OCI-LY1 (cell line): ENCODE measurements at regions not wholly inside any gene's neighbourhood (a gene's known extent, or its start where the extent isn't known, plus 50 kb on each side); places are given as distances from the start of the nearest gene placed in this dataset.

ENCODE experiments used
- EZH2 ChIP-seq: fragments of 200-600 bp; sonication (generic), shearing (Covaris generic); IDR thresholded peaks from 2 replicates; pipeline ENCODE4 v1.8.0; 2017; ENCODE audit warnings: borderline replicate concordance, mixed run types, mild to moderate bottlenecking, antibody characterized with exemption, low read length, moderate library complexity, mixed read lengths
- TF ChIP-seq, protein P1 (sequence below): fragments of 200-600 bp; sonication (generic), shearing (Covaris generic); IDR thresholded peaks from 2 replicates; pipeline ENCODE4 v1.5.1; 2017; ENCODE audit warnings: mild to moderate bottlenecking, antibody characterized with exemption, low read length, moderate library complexity, mixed read lengths

DNA sequence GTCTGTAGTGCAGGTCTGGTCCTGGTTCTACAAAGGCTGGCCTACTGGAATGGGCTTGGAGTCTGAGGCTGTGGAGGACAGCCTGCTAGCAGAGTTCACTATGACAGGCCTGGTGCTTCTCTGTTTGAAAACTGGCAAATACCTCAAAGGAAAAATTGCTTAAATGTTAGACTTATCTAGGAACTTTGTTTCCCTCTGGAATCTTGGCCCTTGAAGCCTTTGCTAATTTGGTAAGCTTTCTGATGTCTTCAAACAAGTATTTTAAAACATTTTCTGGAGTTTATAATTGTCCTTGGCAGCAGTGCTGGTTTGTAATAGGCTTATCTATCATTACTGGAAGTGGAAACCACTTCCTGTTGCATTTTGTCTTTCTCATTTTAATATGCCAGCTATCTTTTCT is 139.7 kb downstream of the TMEM26 start:
- TF ChIP-seq, protein P1, sequence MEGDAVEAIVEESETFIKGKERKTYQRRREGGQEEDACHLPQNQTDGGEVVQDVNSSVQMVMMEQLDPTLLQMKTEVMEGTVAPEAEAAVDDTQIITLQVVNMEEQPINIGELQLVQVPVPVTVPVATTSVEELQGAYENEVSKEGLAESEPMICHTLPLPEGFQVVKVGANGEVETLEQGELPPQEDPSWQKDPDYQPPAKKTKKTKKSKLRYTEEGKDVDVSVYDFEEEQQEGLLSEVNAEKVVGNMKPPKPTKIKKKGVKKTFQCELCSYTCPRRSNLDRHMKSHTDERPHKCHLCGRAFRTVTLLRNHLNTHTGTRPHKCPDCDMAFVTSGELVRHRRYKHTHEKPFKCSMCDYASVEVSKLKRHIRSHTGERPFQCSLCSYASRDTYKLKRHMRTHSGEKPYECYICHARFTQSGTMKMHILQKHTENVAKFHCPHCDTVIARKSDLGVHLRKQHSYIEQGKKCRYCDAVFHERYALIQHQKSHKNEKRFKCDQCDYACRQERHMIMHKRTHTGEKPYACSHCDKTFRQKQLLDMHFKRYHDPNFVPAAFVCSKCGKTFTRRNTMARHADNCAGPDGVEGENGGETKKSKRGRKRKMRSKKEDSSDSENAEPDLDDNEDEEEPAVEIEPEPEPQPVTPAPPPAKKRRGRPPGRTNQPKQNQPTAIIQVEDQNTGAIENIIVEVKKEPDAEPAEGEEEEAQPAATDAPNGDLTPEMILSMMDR, result no peak
- TF ChIP-seq EZH2, result no peak
